ENCODE measurements at regions not wholly inside any gene's neighbourhood (a gene's known extent, or its start where the extent isn't known, plus 50 kb on each side); places are given as distances from the start of the nearest gene placed in this dataset.

- TF ChIP-seq, protein P1, sequence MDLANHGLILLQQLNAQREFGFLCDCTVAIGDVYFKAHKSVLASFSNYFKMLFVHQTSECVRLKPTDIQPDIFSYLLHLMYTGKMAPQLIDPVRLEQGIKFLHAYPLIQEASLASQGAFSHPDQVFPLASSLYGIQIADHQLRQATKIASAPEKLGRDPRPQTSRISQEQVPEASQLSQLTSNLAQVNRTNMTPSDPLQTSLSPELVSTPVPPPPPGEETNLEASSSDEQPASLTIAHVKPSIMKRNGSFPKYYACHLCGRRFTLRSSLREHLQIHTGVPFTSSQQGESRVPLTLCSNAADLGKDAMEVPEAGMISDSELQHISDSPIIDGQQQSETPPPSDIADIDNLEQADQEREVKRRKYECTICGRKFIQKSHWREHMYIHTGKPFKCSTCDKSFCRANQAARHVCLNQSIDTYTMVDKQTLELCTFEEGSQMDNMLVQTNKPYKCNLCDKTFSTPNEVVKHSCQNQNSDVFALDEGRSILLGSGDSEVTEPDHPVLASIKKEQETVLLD (CRISPR knock-in tag; IDR thresholded peaks at IDR 0.05; ENCODE audit: low read depth) = no peak
- TF ChIP-seq NRL (CRISPR knock-in tag; IDR thresholded peaks at IDR 0.05; ENCODE audit: borderline replicate concordance) (no peak), ZNF660 (CRISPR knock-in tag; IDR thresholded peaks at IDR 0.05; ENCODE audit: borderline replicate concordance, low read depth) (no peak), U2AF1 (optimal IDR thresholded peaks at IDR 0.05; ENCODE audit: low read depth, low read length) (no peak), ZFY (CRISPR knock-in tag; IDR thresholded peaks at IDR 0.05) (0 out of 2 replicates have a peak, but pooled peaks have one; percentile 13), ZNF33B (CRISPR knock-in tag; IDR thresholded peaks at IDR 0.05) (no peak), ZNF777 (CRISPR knock-in tag; IDR thresholded peaks at IDR 0.05) (no peak), CEBPG (CRISPR knock-in tag; IDR thresholded peaks at IDR 0.05) (no peak), SOX6 (IDR thresholded peaks at IDR 0.05) (no peak), SOX6 (CRISPR knock-in tag; IDR thresholded peaks at IDR 0.05) (no peak), SMAD1 (CRISPR knock-in tag; IDR thresholded peaks at IDR 0.05; ENCODE audit: borderline replicate concordance, low read depth) (no peak), EHMT2 (IDR thresholded peaks at IDR 0.05; ENCODE audit: borderline replicate concordance, low read depth, low read length) (no peak), POLR2G (IDR thresholded peaks at IDR 0.05; ENCODE audit: low read depth, low read length) (0 out of 2 replicates have a peak, but pooled peaks have one; percentile 31), REPIN1 (CRISPR knock-in tag; IDR thresholded peaks at IDR 0.05; ENCODE audit: borderline replicate concordance, low read depth) (no peak), ZNF205 (CRISPR knock-in tag; IDR thresholded peaks at IDR 0.05) (no peak), MXD3 (CRISPR knock-in tag; IDR thresholded peaks at IDR 0.05) (no peak), ZNF746 (CRISPR knock-in tag; IDR thresholded peaks at IDR 0.05) (no peak), KLF11 (CRISPR knock-in tag; IDR thresholded peaks at IDR 0.05) (no peak)
- TF ChIP-seq, protein P2, sequence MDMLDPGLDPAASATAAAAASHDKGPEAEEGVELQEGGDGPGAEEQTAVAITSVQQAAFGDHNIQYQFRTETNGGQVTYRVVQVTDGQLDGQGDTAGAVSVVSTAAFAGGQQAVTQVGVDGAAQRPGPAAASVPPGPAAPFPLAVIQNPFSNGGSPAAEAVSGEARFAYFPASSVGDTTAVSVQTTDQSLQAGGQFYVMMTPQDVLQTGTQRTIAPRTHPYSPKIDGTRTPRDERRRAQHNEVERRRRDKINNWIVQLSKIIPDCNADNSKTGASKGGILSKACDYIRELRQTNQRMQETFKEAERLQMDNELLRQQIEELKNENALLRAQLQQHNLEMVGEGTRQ (IDR thresholded peaks at IDR 0.05; ENCODE audit: low read depth, low read length) = no peak
- TF ChIP-seq, protein P2 (CRISPR knock-in tag; IDR thresholded peaks at IDR 0.05; ENCODE audit: borderline replicate concordance) = no peak
- TF ChIP-seq, protein P3, sequence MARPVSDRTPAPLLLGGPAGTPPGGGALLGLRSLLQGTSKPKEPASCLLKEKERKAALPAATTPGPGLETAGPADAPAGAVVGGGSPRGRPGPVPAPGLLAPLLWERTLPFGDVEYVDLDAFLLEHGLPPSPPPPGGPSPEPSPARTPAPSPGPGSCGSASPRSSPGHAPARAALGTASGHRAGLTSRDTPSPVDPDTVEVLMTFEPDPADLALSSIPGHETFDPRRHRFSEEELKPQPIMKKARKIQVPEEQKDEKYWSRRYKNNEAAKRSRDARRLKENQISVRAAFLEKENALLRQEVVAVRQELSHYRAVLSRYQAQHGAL (CRISPR knock-in tag; IDR thresholded peaks at IDR 0.05; ENCODE audit: not compliant biosample characterization) = no peak
- TF ChIP-seq, protein P4, sequence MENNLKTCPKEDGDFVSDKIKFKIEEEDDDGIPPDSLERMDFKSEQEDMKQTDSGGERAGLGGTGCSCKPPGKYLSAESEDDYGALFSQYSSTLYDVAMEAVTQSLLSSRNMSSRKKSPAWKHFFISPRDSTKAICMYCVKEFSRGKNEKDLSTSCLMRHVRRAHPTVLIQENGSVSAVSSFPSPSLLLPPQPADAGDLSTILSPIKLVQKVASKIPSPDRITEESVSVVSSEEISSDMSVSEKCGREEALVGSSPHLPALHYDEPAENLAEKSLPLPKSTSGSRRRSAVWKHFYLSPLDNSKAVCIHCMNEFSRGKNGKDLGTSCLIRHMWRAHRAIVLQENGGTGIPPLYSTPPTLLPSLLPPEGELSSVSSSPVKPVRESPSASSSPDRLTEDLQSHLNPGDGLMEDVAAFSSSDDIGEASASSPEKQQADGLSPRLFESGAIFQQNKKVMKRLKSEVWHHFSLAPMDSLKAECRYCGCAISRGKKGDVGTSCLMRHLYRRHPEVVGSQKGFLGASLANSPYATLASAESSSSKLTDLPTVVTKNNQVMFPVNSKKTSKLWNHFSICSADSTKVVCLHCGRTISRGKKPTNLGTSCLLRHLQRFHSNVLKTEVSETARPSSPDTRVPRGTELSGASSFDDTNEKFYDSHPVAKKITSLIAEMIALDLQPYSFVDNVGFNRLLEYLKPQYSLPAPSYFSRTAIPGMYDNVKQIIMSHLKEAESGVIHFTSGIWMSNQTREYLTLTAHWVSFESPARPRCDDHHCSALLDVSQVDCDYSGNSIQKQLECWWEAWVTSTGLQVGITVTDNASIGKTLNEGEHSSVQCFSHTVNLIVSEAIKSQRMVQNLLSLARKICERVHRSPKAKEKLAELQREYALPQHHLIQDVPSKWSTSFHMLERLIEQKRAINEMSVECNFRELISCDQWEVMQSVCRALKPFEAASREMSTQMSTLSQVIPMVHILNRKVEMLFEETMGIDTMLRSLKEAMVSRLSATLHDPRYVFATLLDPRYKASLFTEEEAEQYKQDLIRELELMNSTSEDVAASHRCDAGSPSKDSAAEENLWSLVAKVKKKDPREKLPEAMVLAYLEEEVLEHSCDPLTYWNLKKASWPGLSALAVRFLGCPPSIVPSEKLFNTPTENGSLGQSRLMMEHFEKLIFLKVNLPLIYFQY (CRISPR knock-in tag; IDR thresholded peaks at IDR 0.05; ENCODE audit: borderline replicate concordance) = no peak
Observed at GRCh38 chr1:94315552-94316116, 78.2 kb upstream of the ARHGAP29 start (continued).

All from HepG2 (cell line).